Sigmoid colon (tissue), 3 donors: ENCODE measurements at regions not wholly inside any gene's neighbourhood (a gene's known extent, or its start where the extent isn't known, plus 50 kb on each side); places are given as distances from the start of the nearest gene placed in this dataset.

Source experiments
- CTCF ChIP-seq, 4 experiments: fragments of 450-650 bp in 3 of 4; fragments of 200-600 bp in 1 of 4; IDR thresholded peaks; one replicate each; pipeline ENCODE4 v1.5.1; 2016 to 2019; ENCODE audit warnings: antibody characterized with exemption in 4 of 4, mild to moderate bottlenecking in 3 of 4, moderate library complexity in 2 of 4
- POLR2A ChIP-seq, 2 donors: fragments of 450-650 bp; IDR thresholded peaks; one replicate each; pipeline ENCODE4 v1.6.1; 2016; ENCODE audit warnings: antibody characterized with exemption in 2 of 2, mild to moderate bottlenecking in 2 of 2, moderate library complexity in 2 of 2

DNA sequence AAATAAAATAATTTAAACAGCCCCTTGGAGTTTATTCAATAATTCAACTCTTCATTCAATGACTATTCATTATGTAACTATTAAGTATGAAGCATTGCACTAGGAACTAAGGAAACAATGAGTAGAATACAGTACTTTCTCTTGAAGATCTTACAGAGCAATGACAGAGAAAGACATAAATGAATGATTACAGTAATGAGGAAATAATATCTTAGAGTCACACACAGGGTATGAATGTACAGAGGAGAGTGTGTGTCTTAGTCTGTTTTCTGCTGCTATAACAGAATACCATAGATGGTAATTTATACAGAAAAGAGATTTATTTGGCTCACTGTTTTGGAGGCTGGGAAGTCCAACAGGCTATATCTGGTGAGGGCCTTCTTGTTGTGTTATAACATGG is 120.5 kb upstream of the NRBF2 start:
- TF ChIP-seq CTCF (IDR thresholded peaks at IDR 0.05) (no peak), POLR2A (IDR thresholded peaks at IDR 0.05) (no peak)
